Fibroblast of skin of scalp (primary cell): ENCODE measurements at regions not wholly inside any gene's neighbourhood (a gene's known extent, or its start where the extent isn't known, plus 50 kb on each side); places are given as distances from the start of the nearest gene placed in this dataset.

Source experiments
- DNase-seq: peaks from one replicate; pipeline ENCODE4 v3.0.0-alpha.2; 2013

- no peak for DNase-seq
Measured at GRCh38 chr1:240667351-240667750, 55.4 kb upstream of the GREM2 start.

GRCh38 chr1:240666568-240667198 is 54.7 kb upstream of the GREM2 start:
- no peak for DNase-seq

DNA sequence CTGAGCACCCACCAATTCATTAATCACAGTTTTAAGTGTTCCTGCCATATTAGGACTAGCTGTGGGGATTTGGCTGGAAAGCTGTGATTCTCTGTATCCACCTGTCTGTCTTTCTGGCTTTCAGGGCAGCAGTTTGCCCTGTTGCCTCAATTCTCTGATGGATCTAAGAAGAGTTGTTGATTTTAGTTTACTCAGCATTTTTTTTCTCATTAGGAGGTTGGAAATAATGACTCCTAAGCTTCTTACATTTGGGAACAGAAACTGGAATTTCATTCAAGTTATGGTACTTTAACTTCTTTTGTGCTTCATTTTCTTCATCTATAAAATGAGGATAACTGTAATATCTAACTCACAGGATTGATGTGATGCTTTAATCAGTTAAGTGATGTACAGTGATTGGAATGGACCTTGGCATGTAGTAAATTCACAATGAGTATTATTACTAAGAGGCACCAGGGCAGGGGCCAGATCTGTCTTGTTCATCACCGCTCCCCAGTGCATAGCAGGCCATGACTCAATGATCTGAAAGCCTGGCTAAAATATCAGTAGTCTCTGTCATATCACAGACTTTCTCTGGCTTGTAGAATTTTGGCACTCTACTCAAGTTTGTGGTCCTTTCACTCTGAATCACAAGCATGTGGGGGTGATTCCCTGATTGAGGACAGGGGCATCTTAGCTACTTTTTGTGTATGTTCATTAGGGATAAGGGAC is 51.4 kb upstream of the GREM2 start:
- peak; percentile 91 for DNase-seq
